NCI-H146 treated with DMSO at 0.1 percent for 48 hours (cell line): ENCODE measurements at regions not wholly inside any gene's neighbourhood (a gene's known extent, or its start where the extent isn't known, plus 50 kb on each side); places are given as distances from the start of the nearest gene placed in this dataset.

Experiments
- DNase-seq: peaks from one replicate; lab custom pipeline; 2025; ENCODE audit not compliant: unreplicated experiment; lab: John Stamatoyannopoulos, UW

DNA sequence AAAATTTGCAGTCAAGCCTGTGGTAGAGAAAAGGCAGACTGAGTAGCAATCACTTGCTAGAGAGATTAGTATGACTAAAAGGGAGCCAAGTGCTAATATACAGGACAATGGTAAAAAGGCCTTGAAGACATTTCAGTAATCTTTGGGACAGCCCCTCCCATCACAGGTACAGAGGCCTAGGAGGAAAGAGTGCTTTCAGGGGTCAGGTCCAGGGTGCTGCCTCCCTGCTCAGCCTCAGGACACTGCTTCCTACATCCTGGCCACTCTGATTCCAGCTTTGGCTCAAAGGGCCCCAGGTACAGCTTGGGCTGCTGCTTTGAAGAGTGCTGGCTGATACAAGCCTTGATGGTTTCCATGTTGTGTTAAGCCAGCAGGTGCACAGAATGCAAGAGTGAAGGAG is 543.5 kb downstream of the MMUT start:
- no peak for DNase-seq

DNA sequence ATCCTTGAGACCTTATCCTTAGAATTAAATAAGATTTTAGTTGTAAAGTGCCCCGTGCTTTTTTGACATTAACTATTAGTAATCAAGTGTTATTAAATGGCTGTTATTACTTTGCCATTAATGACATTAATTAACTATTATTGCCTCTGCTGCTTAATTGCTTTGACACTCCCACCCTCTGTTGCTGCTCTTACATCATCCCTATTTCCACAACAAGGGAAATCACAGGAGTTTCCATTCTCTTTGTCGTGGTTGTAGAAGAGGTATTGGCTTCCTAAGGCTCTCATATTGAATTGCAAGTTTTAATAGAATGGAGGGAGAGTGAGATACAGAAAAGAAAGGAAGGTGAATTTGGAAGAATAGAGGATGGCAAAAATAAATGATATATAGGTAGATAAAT is 545.8 kb downstream of the MMUT start:
- DNase-seq, result no peak

DNA sequence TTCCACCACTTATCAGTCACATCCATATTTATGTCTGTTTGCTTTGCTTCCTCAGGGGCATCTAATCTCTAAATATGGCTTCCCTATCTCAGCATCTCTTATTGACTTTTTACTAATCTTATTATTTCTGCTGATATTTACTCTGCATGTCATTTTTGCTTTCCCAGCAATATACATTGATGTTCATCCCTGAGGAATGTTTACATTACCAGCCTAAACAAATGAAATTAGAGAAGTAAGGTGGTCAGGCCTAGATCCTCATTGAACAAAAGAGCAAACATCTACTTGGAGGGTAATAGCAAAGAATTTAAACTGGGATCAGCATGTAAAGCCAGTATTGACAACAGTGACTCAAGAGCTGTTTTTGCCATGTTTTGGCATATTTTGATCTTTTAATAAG is 546.4 kb downstream of the MMUT start:
- DNase-seq, result peak; percentile 71

DNA sequence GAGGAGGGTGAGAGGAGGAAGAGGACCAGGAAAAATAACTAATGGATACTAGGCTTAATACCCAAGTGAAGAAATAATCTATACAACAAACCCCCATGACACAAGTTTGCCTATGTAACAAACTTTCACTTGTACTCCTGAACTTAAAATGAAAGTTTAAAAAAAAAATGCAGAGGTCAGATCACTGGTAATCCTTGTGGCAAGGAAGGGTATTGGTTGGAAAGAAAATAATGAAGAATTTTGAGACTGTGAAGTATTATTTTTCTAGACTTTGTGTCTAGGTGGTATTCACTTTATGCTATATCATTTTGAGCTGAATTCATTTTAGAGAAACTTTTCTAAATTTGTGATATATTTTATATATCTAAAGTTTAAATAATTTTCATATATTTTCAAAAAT is 547.5 kb downstream of the MMUT start:
- DNase-seq, result no peak

DNA sequence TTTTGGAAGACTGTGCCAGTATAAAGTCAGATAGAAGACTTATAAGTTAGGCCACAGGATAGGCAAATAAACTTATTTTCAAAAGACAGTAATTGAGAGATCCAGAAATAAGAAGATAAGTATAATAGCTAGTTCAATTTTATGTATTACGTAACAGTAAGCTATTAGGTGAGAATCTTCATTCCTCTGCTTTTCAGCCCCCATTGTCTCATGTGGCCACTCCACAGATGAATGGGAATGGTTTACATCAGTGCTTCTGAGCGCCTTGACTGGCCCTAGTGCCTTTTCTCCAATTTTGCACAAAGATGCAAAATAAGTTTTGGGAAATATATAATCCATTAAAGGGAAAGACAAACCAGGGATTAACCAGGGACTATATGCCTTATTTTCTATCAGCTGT is 550.5 kb downstream of the MMUT start:
- no peak for DNase-seq

DNA sequence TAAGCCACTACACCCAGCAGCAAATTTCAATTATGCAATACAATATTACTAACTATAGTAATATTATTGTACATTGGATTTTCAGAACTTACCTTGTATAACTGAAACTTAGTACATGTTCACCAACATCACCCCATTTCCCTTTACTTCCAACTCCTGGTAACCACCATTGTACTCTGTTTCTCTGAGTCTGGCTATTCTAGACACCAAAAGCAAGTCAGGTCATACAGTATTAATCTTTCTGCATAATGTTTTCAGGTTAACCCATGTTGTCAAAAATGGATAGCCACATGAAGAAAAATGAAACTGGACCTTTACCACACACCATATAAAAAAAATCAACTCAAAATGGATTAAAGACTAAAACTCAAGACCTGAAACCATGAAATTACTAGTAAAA is 558.2 kb downstream of the MMUT start:
- DNase-seq, result no peak

DNA sequence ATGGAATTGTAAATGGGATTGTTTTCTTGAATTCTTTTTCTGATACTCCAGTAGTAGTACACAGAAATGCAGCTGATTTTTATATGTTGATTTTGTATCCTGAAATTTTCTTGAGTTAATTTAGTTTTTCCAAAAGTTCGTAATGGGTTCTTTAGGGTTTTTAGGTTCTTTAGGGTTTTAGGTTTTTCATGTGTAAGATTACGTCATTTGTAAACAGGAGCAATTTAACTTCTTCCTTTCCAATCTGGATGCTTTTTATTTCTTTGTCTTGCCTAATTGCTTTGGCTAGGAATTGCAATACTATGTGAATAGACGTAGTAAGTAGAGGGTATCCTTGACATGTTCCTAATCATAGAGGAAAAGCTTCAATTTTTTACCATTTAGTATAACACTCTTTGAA is 568.6 kb downstream of the MMUT start:
- no peak for DNase-seq

DNA sequence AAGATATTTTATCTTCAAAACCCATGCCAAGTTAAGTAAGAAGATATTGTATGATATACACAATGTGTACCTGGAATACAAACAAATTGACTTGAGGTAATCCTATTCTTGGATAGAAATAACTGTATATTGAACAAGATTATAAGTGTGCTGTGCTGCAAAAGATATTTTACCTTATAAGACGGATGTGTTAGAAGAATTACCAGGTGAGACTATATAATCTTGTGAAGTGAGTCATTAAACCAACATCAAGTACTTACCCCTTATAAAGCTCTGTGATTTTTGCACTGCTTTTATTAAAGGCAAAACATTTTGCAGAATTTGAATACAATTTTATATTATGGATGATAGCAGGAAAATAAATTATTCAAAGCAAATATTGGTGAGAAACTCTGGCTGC is 570.0 kb downstream of the MMUT start:
- DNase-seq, result no peak

DNA sequence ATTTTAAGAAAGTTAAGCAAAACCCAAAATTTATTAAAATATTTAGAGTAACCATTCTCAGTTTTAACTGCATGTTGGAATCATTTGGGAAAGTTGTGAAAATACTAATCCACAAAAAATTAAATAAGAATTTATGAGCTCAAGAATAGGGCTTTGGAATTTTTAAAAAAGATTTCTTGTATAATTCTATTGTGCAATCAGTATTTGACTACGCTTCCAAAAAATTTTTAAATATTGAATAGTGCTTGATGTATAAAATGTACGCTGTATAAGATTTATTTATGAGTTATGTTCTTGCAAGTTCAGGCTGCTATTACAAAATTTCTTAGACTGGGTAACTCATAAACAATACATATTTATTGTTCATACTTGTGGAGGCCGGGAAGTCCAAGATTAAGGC is 571.7 kb downstream of the MMUT start:
- DNase-seq, result no peak

DNA sequence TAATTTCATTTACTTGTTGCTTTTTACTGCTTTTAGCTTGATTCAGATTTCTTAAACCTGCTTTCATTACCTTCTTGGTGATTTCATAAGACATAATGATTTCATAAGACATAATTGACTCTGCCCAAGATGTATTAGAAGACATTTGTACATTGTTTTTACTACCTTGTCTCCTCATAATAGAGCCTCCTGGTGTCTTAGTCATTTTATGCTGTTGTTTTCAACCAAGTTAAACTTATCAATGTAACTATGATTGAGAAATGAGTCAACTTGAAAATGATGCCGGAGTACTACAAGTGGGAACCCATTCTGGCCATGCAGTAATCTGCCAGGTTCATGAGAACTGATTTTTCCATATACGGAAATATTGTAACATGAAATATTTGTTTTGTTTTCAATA is 573.6 kb downstream of the MMUT start:
- DNase-seq, result no peak

DNA sequence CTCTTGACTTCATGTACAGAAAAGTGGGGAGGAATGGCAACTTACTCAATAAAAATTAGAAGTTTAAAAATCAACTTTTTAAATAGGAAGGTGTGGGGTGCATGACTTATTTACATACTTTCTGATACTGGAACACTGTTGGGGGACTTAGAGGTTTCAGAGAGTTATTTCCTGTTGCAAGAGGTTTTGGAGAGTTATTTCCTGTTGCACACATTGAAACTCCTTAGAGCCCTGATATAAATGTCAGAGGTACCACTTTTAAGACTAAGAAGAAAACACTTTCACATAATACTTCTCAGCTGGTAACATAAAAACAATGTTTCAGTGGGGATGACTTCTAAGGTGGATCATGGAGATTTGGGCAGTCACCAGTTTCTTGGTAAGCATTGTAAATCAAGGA is 579.9 kb downstream of the MMUT start:
- DNase-seq, result no peak

DNA sequence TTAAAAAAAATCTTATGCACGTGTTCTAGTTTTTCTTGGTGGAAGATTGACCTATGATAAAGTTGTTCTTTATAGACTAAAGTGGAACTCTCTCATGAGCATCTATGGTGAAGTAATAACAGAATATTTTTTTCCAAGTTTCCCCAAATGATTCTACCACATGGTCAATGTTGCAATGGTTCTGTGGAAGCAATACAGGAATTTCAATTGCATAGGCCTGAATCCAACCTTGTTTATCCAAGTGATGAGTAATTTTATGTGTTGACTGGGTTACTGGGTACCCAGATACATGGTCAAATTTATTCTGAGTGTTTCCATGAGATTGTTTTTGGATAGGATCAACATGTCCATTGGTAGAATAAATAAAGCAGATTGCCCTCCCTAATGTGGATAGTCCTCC is 581.5 kb downstream of the MMUT start:
- no peak for DNase-seq

DNA sequence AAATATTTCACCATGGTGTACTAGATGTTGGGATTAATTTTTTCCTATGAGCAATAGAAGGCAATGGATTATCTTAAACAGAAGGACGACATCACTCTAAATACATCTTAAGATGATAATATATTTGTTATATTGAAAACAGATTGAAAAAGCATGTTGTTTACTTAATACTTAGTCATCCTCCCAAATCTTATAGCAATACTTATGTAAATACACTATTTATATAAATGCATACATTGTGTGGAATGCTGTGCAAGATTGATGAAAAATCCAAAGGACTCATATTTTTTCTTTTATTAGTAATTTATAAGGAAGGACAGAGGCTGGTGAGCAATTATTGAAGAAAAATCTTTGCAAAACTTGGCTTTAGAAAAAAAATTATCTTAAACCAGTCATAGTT is 593.5 kb downstream of the MMUT start:
- DNase-seq, result no peak

DNA sequence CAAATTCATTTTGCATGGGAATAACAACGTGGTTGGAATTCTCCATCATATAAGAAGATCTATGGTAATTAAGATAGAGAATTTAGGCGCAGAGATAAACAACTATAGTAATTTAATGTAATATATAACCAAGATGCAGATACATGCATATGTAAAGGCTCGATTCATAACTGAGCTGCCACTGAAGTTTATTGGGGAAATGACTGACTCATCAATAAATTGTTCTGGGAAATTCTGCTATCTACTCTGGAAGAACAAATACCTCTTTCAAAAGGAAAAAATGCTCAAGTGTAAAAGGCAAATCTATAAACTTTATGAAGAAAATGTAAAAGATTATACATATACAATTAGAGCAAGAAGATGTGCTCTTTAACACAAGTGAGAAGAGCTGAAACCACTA is 596.4 kb downstream of the MMUT start:
- no peak for DNase-seq

DNA sequence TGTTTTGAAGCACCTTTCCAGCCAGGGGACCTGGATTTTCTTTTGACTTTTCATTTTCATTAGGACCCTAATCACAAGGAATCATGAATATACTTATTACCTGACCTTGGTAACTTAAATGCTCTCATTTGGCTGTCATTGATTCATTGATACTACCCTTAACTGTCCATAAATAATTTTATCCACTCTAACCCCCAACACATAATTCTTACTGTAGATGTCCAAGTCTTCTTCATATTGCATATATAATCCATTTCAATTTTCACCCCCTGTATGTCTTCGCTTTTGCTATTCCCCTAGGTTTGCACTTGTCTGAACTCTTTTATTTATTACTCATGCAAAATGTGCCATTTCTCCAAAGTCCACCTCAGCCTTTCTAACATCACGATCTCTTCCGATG is 602.9 kb downstream of the MMUT start:
- DNase-seq, result no peak

DNA sequence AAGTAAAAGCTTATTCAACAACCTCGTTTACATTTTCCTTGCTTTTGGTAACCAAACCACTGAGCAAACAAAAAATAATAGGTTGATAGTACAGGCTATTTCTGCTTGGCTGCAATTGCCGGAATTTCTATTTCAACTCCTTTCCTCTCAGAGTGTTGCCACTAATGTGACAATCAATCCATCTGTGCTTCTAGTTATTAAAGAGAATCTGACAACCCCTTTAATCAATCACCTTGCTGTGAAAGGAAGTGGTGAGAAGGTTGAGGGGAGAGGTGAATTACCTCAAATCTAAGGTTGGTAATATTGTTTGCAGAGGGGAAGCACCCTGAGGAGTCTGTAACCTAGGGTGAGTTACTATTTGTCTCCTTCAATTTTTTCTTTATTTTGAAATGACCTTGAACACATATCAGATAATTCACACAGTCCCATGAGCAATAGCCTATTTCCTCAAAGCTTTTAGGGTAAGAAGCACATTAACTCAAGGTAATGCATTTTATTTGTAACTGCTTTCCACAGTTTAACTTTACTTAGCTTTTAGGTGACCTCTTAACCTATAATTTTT is 603.4 kb downstream of the MMUT start:
- peak; percentile 62 for DNase-seq

DNA sequence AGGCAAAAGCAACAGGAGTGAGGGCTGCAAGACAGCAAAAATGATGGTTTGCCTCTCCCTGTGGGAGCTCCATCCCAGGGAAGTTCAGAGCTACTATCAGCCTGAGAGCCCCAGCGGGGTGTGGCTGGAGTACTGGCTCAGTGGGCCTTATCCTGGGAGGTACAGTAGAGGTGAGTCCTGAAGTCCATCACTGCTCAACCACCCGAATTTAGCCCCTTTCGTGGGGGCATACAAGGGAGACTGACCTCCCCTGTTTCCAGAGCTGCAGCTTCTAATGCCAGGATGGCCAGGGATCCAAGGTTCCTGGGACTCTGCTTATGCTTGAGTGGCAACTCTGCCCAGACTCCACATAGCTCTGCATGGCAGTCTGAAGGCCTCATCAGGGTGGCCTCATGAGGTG is 617.8 kb downstream of the MMUT start:
- no peak for DNase-seq

DNA sequence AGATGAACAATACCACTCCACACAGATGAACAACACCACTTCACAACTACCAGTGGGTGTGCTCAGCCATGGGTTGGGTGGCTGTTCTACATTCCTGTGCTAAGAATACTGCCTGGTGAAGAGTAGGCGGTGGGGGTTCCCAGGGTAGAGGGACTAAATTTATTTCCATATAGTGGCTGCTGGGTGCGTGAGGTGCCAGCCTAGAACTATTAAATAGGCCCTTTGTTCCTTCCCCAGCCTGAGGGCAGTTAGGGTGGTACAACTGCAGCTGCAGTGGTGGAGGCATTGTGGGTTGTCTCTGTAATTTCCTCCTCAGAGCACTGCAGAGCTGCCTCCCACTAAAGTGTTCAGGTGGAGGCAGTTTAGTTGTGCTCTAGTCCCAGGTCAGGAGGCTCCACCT is 618.4 kb downstream of the MMUT start:
- no peak for DNase-seq

DNA sequence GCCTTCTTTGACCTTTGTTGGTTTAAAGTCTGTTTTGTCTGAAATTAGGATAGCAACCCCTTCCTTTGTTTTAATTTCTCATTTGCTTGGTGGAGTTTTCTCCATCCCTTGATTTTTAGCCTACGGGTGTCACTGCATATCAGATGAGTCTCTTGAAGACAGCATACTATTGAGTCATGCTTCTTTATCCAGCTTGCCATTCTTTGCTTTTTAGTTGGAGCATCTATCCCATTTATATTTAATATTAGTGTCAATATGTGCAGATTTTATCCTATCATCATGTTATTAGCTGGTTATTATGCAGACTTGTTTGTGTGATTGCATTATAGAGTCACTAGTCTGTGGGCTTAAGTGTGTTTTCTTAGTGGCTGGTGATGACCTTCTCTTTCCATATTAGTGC is 622.2 kb downstream of the MMUT start:
- DNase-seq, result no peak

DNA sequence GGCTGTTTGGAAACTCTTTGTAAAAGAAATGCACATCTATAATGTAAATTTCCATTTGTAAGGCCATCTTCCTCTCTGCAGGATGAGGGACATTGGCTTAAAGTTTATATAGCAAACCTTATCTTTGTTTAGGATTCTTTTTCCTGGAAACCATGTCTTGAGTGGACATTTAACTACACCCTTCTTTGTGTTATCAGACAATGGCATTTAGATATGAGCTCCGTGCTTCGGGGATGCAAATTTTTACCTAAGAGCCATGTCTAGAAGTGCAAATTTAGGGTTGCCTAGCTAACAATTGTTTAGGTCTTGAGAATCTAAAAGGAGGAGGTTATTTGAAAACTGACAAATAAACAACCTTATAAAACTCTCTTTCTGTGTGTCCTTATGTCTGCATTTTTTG is 623.8 kb downstream of the MMUT start:
- no peak for DNase-seq

DNA sequence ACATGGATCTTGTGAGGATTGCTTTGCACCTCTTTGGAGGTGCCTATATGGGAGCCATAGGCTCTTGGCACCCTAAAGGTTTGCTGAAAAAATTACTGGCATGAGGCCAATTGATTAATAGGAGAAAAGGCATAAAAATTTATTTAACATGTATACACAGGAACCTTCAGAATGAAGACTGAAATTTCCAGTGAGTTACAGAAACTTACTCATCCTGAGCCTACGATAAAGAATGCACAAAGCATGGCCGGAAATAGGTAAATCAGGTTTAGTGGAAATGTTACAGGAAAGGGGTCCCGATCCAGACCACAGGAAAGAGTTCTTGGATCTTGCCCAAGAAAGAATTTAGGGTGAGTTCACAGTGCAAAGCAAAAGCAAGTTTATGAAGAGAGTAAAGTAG is 625.3 kb downstream of the MMUT start:
- no peak for DNase-seq

DNA sequence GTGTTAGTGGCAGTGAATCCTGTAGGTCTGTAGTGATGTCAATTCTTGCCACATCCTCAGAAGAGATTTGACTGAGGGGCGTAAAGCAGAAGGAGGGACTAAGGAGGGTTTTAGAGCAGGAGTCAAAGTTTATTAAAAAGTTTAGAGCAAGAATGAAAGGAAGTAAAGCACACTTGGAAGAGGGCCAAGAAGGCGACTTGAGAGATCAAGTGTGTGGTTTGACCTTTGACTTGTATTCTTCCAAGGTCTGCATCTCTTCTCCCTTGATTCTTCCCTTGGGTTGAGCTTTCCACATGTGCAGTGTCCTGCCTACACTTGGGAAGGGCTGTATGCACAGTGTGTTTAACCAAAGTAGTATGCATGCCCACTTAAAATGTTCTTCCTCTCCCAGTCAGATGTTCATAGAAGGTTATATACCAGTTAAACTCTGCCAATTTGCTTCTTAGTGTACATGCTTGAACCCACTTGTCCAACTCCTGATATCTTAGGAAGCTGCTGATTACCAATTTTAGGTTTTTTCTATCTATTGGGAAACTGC is 627.6 kb downstream of the MMUT start:
- no peak for DNase-seq

DNA sequence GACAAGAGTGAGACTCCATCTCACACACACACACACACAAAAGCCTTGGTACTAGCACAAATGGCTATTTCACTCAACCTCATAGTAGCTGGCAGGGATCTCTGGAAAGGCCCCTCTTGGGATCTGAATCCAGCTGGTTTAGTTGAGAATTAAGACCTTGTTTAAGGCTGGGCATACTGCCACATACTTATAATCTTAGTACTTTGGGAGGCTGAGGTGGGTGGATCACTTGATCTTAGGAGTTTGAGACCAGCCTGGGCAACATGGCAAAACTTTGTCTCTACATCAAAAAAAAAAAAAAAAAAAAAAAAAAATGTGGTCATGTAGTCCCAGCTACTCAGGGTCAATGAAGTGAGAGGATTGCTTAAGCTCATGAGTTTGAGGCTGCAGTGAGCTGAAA is 628.3 kb downstream of the MMUT start:
- DNase-seq, result no peak

DNA sequence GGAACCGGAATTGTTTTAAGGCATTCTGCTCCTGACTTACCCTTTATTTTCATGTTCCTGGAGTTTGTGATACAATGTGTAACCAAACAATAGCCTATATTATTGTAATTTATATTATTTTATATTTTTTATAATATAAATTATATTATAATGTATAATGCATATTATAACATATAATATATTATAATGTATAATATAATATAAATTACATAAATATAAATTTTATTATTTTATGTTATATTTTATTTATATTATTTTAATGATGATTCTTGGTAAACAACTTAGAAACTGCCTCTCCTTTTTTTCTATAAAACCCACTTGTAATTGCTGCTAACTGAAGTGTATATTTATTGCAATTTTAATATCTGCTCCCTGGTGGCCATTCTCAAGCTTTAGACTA is 629.1 kb downstream of the MMUT start:
- no peak for DNase-seq
